IMR-90 (cell line): ENCODE measurements at regions not wholly inside any gene's neighbourhood (a gene's known extent, or its start where the extent isn't known, plus 50 kb on each side); places are given as distances from the start of the nearest gene placed in this dataset.

Source experiments
- ATAC-seq: fragments of 200-7000 bp; cut with Tn5 transposase; 2 replicates; pipeline ENCODE4 v1.9.1; 2020; ENCODE audit warnings: low read depth, mild to moderate bottlenecking, moderate library complexity
- BruUV-seq: library from RNA; stranded (reverse); fragments of 400-500 nt; replicated peaks from 2 replicates; lab custom pipeline; 2021; lab: Mats Ljungman, UMichigan
- CTCF ChIA-PET: fragments of 300-600 bp; formaldehyde crosslinking; extraction: SDS; loops from one replicate; lab custom pipeline; 2021; ENCODE audit warnings: antibody characterized with exemption; lab: Yijun Ruan, JAX
- POLR2A ChIA-PET: fragments of 300-600 bp; sonication (Branson Sonifier 250); formaldehyde crosslinking; loops from one replicate; lab custom pipeline; 2022; ENCODE audit warnings: antibody characterized with exemption; ENCODE audit not compliant: unreplicated experiment; lab: Charles Lee
- DNase-seq: peaks from one replicate; pipeline ENCODE4 v3.0.0; 2013
- H2AFZ ChIP-seq: replicated peaks from 2 replicates; pipeline ENCODE3; 2013; ENCODE audit warnings: low read length, mild to moderate bottlenecking; ENCODE audit not compliant: poor library complexity
- H2AK5ac ChIP-seq: 2 replicates; pipeline ENCODE4 v1.6.1; 2013; ENCODE audit warnings: low read depth, low read length, inconsistent platforms
- H2AK9ac ChIP-seq: replicated peaks from 2 replicates; pipeline ENCODE3; 2013; ENCODE audit warnings: mild to moderate bottlenecking, low read depth, low read length, moderate library complexity; ENCODE audit not compliant: poor library complexity
- H2BK120ac ChIP-seq: 2 replicates; pipeline ENCODE4 v1.6.1; 2013; ENCODE audit warnings: low read depth, low read length, inconsistent platforms
- H2BK15ac ChIP-seq: 3 replicates; pipeline ENCODE4 v1.6.1; 2013; ENCODE audit warnings: low read depth, low read length, inconsistent platforms
- H2BK20ac ChIP-seq: 2 replicates; pipeline ENCODE4 v1.6.1; 2013; ENCODE audit warnings: low read depth, mild to moderate bottlenecking, inconsistent platforms, low read length, moderate library complexity
- H2BK5ac ChIP-seq: 2 replicates; pipeline ENCODE4 v1.6.1; 2013; ENCODE audit warnings: mild to moderate bottlenecking, low read depth, low read length, inconsistent platforms; ENCODE audit not compliant: poor library complexity, severe bottlenecking
- H3K14ac ChIP-seq: replicated peaks from 2 replicates; pipeline ENCODE4 v1.6.1; 2013; ENCODE audit warnings: low read depth, low read length, inconsistent platforms
- H3K18ac ChIP-seq: 2 replicates; pipeline ENCODE4 v1.6.1; 2013; ENCODE audit warnings: low read depth, low read length, control low read depth
- H3K23ac ChIP-seq: 2 replicates; pipeline ENCODE4 v1.6.1; 2013; ENCODE audit warnings: low read depth, low read length, inconsistent platforms
- H3K27ac ChIP-seq: 2 replicates; pipeline ENCODE4 v1.5.1; 2013; ENCODE audit warnings: mild to moderate bottlenecking, control low read depth, low read length; ENCODE audit not compliant: insufficient read depth
- H3K27me3 ChIP-seq: 2 replicates; pipeline ENCODE4 v1.6.1; 2013; ENCODE audit warnings: low read length; ENCODE audit not compliant: control insufficient read depth, insufficient read depth
- H3K36me3 ChIP-seq: 2 replicates; pipeline ENCODE4 v1.6.1; 2013; ENCODE audit warnings: low read length, mixed read lengths; ENCODE audit not compliant: control insufficient read depth, insufficient read depth
- H3K4ac ChIP-seq: 2 replicates; pipeline ENCODE4 v1.6.1; 2013; ENCODE audit warnings: low read depth, low read length, inconsistent platforms
- H3K4me1 ChIP-seq: 2 replicates; pipeline ENCODE4 v1.6.1; 2013; ENCODE audit warnings: low read length, mixed read lengths; ENCODE audit not compliant: control insufficient read depth, insufficient read depth
- H3K4me2 ChIP-seq: 2 replicates; pipeline ENCODE4 v1.6.1; 2013; ENCODE audit warnings: low read depth, mild to moderate bottlenecking, control low read depth, low read length, moderate library complexity
- H3K4me3 ChIP-seq: 2 replicates; pipeline ENCODE4 v1.5.1; 2013; ENCODE audit warnings: low read depth, mild to moderate bottlenecking, control low read depth, low read length, moderate library complexity; ENCODE audit not compliant: insufficient read depth
- H3K56ac ChIP-seq: 2 replicates; pipeline ENCODE4 v1.6.1; 2013; ENCODE audit warnings: low read length, inconsistent platforms; ENCODE audit not compliant: insufficient read depth; ENCODE audit errors: extremely low read depth
- H3K79me1 ChIP-seq, 2 experiments: 2 replicates each; pipeline ENCODE4 v1.6.1; 2013; ENCODE audit warnings: low read length in 2 of 2, inconsistent platforms in 1 of 2, low read depth in 1 of 2
- H3K9ac ChIP-seq: 2 replicates; pipeline ENCODE4 v1.6.1; 2013; ENCODE audit warnings: low read depth, low read length, control low read depth
- H3K9me1 ChIP-seq: 2 replicates; pipeline ENCODE4 v1.6.1; 2013; ENCODE audit warnings: low read length, inconsistent platforms; ENCODE audit not compliant: insufficient read depth
- H3K9me3 ChIP-seq: 2 replicates; pipeline ENCODE4 v1.6.1; 2013; ENCODE audit warnings: low read length; ENCODE audit not compliant: control insufficient read depth, insufficient read depth
- H4K20me1 ChIP-seq: 2 replicates; pipeline ENCODE4 v1.6.1; 2013; ENCODE audit warnings: low read length, inconsistent platforms; ENCODE audit not compliant: insufficient read depth
- H4K5ac ChIP-seq: 2 replicates; pipeline ENCODE4 v1.6.1; 2013; ENCODE audit warnings: mild to moderate bottlenecking, low read depth, low read length, control low read depth
- H4K8ac ChIP-seq, 2 experiments: 2 replicates each; pipeline ENCODE4 v1.6.1; 2013; ENCODE audit warnings: low read depth in 2 of 2, low read length in 2 of 2, control low read depth in 1 of 2, inconsistent platforms in 1 of 2
- H4K91ac ChIP-seq: 2 replicates; pipeline ENCODE4 v1.6.1; 2013; ENCODE audit warnings: low read depth, low read length, inconsistent platforms; ENCODE audit not compliant: insufficient read depth
- BHLHE40 ChIP-seq: fragments of 150-350 bp; IDR thresholded peaks from 2 replicates; pipeline ENCODE4 v1.6.1; 2016; ENCODE audit warnings: mild to moderate bottlenecking, low read depth, low read length
- CTCF ChIP-seq: conservative IDR thresholded peaks from 2 replicates; pipeline ENCODE4 v1.5.1; 2012; ENCODE audit warnings: mild to moderate bottlenecking, low read depth, low read length, improper control_type of control experiment
- ELK1 ChIP-seq: fragments of 150-350 bp; IDR thresholded peaks from 2 replicates; pipeline ENCODE4 v1.6.1; 2016; ENCODE audit warnings: low read depth, mild to moderate bottlenecking, low read length, moderate library complexity, borderline replicate concordance
- RCOR1 ChIP-seq: IDR thresholded peaks from 2 replicates; pipeline ENCODE4 v1.6.1; 2012; ENCODE audit warnings: mild to moderate bottlenecking, low read length, improper control_type of control experiment; ENCODE audit not compliant: insufficient replicate concordance
- WGBS, 2 experiments: methylation state at CpG; one replicate each; pipeline versions ENCODE4 v1.1.5 to v1.1.7; 2013; ENCODE audit warnings: missing lambda C conversion rate in 2 of 2; ENCODE audit not compliant: insufficient read length in 1 of 2; ENCODE audit errors: extremely low coverage in 2 of 2; 5-methylcytosine and 5-hydroxymethylcytosine counted together
- dilution Hi-C: fragments of 300-500 bp; cut with HindIII; formaldehyde crosslinking; loops from one replicate; pipeline ENCODE4 v1.14.3; 2018; ENCODE audit warnings: low sequenced_read_pairs; ENCODE audit not compliant: unreplicated experiment
- in situ Hi-C: fragments of 300-500 bp; cut with MboI; formaldehyde crosslinking; loops from 3 replicates; pipeline ENCODE4 v1.14.3; 2019; ENCODE audit warnings: low sequenced_read_pairs, inconsistent platforms, mixed read lengths
- intact Hi-C: fragments of 100-400 bp; cut with micrococcal nuclease; formaldehyde crosslinking; loops from 2 replicates; pipeline ENCODE4 v1.10.0; 2022

GRCh38 chr6:102742028-102742427 is 1348.5 kb downstream of the GRIK2 start:
- H3K9ac ChIP-seq = no peak overlapping the region
- no peak overlapping the region for H2AK5ac ChIP-seq
- CTCF ChIA-PET = no interaction called here
- POLR2A ChIA-PET = no interaction called here
- 0% methylated on average over 2 of the region's 4 CpGs; no CpG with 5 or more reads in 1 of the 2 experiments for WGBS, 2 experiments
- H2BK15ac ChIP-seq = no peak overlapping the region
- no peak overlapping the region for H3K56ac ChIP-seq
- dilution Hi-C loops = no loop called here
- no peak overlapping the region for H2AK9ac ChIP-seq
- H4K8ac ChIP-seq = no peak overlapping the region
- no peak overlapping the region for H4K5ac ChIP-seq
- no TSS peak for BruUV-seq
- no peak overlapping the region for H4K91ac ChIP-seq
- H3K18ac ChIP-seq = no peak overlapping the region
- TF ChIP-seq CTCF = no peak
- no peak for TF ChIP-seq ELK1
- no peak for TF ChIP-seq BHLHE40
- no peak for TF ChIP-seq RCOR1
- H4K20me1 ChIP-seq = no peaks in the 10 kb centered on the region
- intact Hi-C loops = no loop called here
- H3K4me3 ChIP-seq = no peak overlapping the region
- no peaks in the 10 kb centered on the region for H3K9me1 ChIP-seq
- H2BK120ac ChIP-seq = no peak overlapping the region
- in situ Hi-C loops = no loop called here
- no peaks in the 10 kb centered on the region; the same call in 1 of the 2 replicates for H3K9me3 ChIP-seq
- no peak overlapping the region for H3K14ac ChIP-seq
- no peaks in the 10 kb centered on the region for H3K4me1 ChIP-seq
- H3K27me3 ChIP-seq = no peaks in the 10 kb centered on the region
- ATAC-seq (no peak), DNase-seq (no peak)
- H2BK5ac ChIP-seq = no peak overlapping the region
- H3K27ac ChIP-seq = no peak overlapping the region
- H3K36me3 ChIP-seq = no peaks in the 10 kb centered on the region
- H3K4ac ChIP-seq = no peak overlapping the region
- H2BK20ac ChIP-seq = no peak overlapping the region
- no peaks in the 10 kb centered on the region for H3K79me1 ChIP-seq
- no peak overlapping the region for H3K23ac ChIP-seq
- no peak overlapping the region for H3K4me2 ChIP-seq
- H2AFZ ChIP-seq = no peak overlapping the region
